ENCODE measurements at regions not wholly inside any gene's neighbourhood (a gene's known extent, or its start where the extent isn't known, plus 50 kb on each side); places are given as distances from the start of the nearest gene placed in this dataset.
"Not testable (repeated sequence)": the region's sequence is repeated elsewhere in the genome, so short reads cannot be mapped to it uniquely, and the experiment has no call there.

DNA sequence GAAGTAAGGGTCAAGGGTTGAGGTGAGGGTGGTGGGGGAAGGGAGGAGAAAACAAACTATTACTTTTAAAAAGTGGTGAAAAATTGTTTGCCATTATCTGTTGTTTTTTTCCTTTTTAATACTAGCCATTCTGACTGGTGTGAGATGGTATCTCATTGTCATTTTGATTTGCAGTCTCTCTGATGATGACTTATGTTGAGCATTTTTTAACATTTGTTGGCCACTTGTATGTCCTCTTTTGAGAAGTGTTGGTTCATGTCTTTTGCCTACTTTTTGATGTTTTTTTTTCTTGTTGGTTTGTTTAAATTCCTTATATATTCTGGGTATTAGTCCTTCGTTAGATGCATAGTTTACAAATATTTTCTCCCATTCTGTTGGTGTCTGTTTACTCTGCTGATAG lies 185.9 kb upstream of the ANKRD28 start:
- no peak for DNase-seq (ENCODE audit: low read depth, low spot score)

- no peak for DNase-seq (ENCODE audit: low read depth, low spot score)
These were observed 185.1 kb upstream of the GALNT15 start for GRCh38 chr3:15989419-15989818.

- DNase-seq (ENCODE audit: low read depth, low spot score), result not testable (repeated sequence)
These were observed 180.8 kb upstream of the GALNT15 start for GRCh38 chr3:15993660-15994059.

DNA sequence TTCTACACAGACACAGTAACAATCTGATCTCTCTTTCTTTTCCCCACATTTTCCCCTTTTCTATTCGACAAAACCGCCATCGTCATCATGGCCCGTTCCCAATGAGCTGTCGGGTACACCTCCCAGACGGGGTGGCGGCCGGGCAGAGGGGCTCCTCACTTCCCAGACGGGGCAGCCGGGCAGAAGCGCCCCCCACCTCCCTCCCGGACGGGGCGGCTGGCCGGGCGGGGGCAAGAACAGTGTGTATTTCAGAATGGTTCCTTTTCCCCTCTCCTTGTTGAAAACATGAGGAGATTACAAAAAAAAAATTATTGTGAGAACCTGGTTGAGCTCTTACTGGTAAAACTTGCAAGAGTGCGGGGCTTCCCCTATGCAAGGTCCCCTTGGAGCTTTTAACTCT lies 178.0 kb upstream of the GALNT15 start:
- not testable (repeated sequence) for DNase-seq (ENCODE audit: low read depth, low spot score)

GRCh38 chr3:15997274-15997943 lies 177.1 kb upstream of the GALNT15 start:
- DNase-seq (ENCODE audit: low read depth, low spot score), result no peak

- DNase-seq (ENCODE audit: low read depth, low spot score), result no peak
These were observed 175.6 kb upstream of the GALNT15 start for GRCh38 chr3:15998911-15999310.

- DNase-seq (ENCODE audit: low read depth, low spot score), result no peak
These were observed 169.7 kb upstream of the GALNT15 start for GRCh38 chr3:16004812-16005211.

GRCh38 chr3:16011376-16011775 lies 163.1 kb upstream of the GALNT15 start:
- no peak for DNase-seq (ENCODE audit: low read depth, low spot score)

- no peak for DNase-seq (ENCODE audit: low read depth, low spot score)
These were observed 162.4 kb upstream of the GALNT15 start for GRCh38 chr3:16012086-16012485.

DNA sequence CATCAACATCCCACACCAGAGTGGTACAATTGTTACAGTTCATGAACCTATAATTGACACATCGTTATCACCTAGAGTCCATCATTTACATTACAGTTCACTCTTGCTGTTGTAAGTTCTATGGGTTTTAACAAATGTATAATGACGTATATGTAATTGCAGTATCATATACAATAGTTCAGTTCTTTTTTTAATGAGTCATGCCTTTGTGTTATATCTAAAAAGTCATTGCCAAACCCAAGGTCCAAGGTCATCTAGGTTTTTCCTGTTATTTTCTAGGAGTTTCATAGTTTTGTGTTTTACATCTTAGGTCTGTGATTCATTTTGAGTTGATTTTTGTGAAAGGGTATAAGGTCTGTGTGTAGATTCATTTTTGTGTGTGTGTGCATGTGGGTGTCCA lies 160.9 kb upstream of the GALNT15 start:
- DNase-seq (ENCODE audit: low read depth, low spot score), result no peak

- DNase-seq (ENCODE audit: low read depth, low spot score), result not testable (repeated sequence)
These were observed 152.7 kb upstream of the GALNT15 start for GRCh38 chr3:16021801-16022200.

GRCh38 chr3:16023881-16024280 lies 150.6 kb upstream of the GALNT15 start:
- not testable (repeated sequence) for DNase-seq (ENCODE audit: low read depth, low spot score)

DNA sequence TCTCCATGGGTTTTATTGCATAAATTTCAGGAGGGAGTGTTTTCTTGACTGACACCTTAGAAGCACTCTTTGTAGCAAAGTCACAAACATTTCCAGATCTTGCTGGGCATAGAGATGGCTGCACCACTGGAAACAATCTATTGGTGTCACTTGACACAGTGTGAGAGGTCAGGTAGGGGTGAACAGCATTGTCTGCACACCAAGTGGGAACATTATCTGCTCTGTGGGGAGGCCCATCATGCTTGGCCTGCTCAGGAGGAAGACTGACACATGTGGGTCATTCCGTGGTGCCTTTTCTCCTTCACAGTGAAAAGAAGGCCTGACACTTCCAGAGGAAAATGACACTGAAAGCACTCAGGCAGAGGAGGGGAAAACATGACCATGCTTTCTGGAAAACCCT lies 149.9 kb upstream of the GALNT15 start:
- DNase-seq (ENCODE audit: low read depth, low spot score), result no peak

GRCh38 chr3:16026753-16027152 lies 147.7 kb upstream of the GALNT15 start:
- no peak for DNase-seq (ENCODE audit: low read depth, low spot score)

DNA sequence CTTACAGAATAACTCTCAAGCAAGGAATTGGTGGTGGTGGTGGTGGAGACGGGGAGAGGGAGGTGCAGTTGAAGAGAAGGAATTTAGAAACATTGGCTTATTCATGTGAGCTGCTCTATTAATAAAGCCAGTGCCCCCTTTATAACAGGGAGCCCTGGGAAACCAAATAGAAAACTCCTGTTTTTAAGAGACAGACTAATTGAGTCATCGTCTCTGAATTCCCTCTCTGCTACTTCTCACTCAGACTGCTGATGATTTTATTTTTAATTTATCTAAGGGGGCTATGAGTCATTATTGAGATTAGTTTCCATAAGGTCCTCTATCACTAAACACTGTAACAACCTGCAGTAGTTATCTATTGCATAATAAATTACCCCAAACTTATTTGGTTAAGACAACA lies 145.9 kb upstream of the GALNT15 start:
- DNase-seq (ENCODE audit: low read depth, low spot score), result no peak

GRCh38 chr3:16030342-16030741 lies 144.1 kb upstream of the GALNT15 start:
- no peak for DNase-seq (ENCODE audit: low read depth, low spot score)

- DNase-seq (ENCODE audit: low read depth, low spot score), result no peak
These were observed 143.0 kb upstream of the GALNT15 start for GRCh38 chr3:16031434-16031833.

DNA sequence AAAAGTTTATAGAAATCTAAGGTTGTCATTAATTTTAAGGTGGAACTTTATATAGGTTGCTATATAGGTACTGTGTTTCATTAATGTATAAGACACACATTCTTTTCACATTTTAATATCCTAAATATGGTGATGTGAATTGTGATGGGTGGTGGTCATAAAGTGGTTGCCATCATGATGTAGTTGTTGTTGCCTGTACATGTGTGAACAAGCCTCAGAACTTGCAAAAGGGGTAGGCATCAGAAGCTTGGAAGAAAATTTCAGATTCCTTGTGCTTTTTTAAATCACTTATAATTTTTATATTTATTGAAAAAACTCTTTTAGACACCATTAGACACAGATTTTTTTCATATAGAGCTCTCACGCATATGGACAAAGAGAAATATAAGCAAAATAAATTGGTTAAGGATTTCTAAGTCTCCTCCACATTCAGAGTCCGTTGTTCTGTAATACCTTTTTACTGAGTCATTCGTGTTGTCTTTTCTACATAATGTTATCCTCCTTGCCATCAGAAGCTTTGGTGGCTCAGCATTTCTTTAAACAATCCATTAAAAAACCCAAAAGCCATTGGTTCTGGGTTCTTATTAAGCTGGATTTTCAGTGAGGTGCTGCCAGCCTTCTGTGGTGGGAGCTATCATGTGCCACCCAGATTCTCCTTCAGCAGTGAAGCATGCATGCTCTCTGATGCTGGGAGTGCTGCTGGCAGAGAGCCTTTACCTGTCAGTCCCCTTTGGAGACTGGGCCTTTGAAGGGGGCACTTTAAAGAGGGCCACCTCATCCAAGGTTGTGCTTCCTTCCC lies 140.4 kb upstream of the GALNT15 start:
- DNase-seq (ENCODE audit: low read depth, low spot score), result no peak

- no peak for DNase-seq (ENCODE audit: low read depth, low spot score)
These were observed 133.5 kb upstream of the GALNT15 start for GRCh38 chr3:16040991-16041390.

- peak; percentile 9 for DNase-seq (ENCODE audit: low read depth, low spot score)
These were observed 125.8 kb upstream of the GALNT15 start for GRCh38 chr3:16048435-16049318.

DNA sequence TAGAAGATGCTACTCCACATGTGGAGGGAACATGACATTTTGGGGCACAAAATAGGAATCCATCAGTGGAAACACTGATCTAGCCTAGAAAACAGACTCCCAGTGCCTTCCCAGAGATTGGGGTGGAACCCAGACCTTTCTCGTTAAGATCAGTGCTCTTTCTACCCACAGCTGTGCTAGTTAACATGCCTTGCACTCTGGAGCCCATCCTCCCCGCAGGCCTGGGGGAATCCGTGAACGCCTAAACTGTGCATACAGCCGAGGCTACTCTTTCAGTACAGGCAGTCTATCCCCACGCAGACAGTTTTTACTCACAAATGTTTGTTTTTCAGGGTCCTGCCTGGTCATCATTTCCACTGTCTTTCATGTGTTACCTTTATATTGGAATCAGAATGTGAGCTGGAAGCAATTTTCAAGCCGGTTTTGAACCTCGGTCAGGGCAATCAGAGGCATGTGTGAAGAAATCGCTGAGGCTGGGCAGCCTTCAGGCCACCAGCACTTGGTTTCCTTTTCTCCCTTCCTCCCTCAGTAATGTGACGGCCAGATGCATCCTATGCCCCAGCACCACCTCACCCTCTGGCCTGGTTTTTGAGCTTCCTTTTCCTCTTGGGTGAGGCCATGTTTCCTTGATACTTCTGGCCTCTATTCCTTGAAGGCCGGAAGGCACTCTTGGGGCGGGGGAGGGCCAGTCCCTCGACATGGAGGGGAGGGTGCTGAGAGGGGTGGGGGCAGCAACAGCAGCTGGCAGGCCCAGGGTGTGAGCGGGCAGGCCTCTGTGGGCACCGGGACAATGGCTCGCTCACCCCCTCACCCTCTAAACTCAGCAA lies 123.6 kb upstream of the GALNT15 start:
- DNase-seq (ENCODE audit: low read depth, low spot score), result no peak
